CD4-positive, alpha-beta T cell (primary cell): ENCODE measurements at regions not wholly inside any gene's neighbourhood (a gene's known extent, or its start where the extent isn't known, plus 50 kb on each side); places are given as distances from the start of the nearest gene placed in this dataset.

ENCODE experiments used
- ATAC-seq: fragments of 200-7000 bp; cut with Tn5 transposase; one replicate; pipeline ENCODE4 v1.10.0; 2022; ENCODE audit warnings: mild to moderate bottlenecking; ENCODE audit not compliant: poor library complexity
- CTCF ChIA-PET: fragments of 350-600 bp; sonication (Branson Sonifier 250); formaldehyde crosslinking; loops from one replicate; lab custom pipeline; 2021; ENCODE audit warnings: antibody characterized with exemption, inconsistent platforms; lab: Charles Lee
- POLR2A ChIA-PET: fragments of 350-600 bp; sonication (Branson Sonifier 250); formaldehyde crosslinking; loops from one replicate; lab custom pipeline; 2021; ENCODE audit warnings: antibody characterized with exemption, inconsistent platforms; lab: Charles Lee
- DNase-seq, 14 experiments: peaks; one replicate each; pipeline ENCODE4 v3.0.0-alpha.2; 2013 to 2020; ENCODE audit warnings: mixed read lengths in 2 of 14
- H3K27ac ChIP-seq, 2 donors: one replicate each; pipeline versions ENCODE4 v1.5.1 to v1.7.0; 2013; ENCODE audit warnings: low read length in 2 of 2, low read depth in 1 of 2, mild to moderate bottlenecking in 1 of 2
- H3K27me3 ChIP-seq, 2 experiments: 1 replicate in 1 of 2; 2 replicates in 1 of 2; pipeline versions ENCODE4 v1.6.1 to v1.7.0; 2013; ENCODE audit warnings: low read length in 2 of 2, control low read depth in 1 of 2, mild to moderate bottlenecking in 1 of 2, moderate library complexity in 1 of 2; ENCODE audit not compliant: insufficient read depth in 2 of 2, control insufficient read depth in 1 of 2
- H3K36me3 ChIP-seq: one replicate; pipeline ENCODE4 v1.6.1; 2013; ENCODE audit warnings: low read length, control low read depth; ENCODE audit not compliant: insufficient read depth
- H3K4me1 ChIP-seq: one replicate; pipeline ENCODE4 v1.6.1; 2013; ENCODE audit warnings: low read length, control low read depth; ENCODE audit not compliant: insufficient read depth
- H3K4me3 ChIP-seq: one replicate; pipeline ENCODE4 v1.5.1; 2013; ENCODE audit warnings: mild to moderate bottlenecking, low read length, moderate library complexity
- H3K9me3 ChIP-seq, 2 experiments: 1 replicate in 1 of 2; 2 replicates in 1 of 2; pipeline versions ENCODE4 v1.6.1 to v1.7.0; 2013; ENCODE audit warnings: low read length in 2 of 2, mild to moderate bottlenecking in 2 of 2, control low read depth in 1 of 2, moderate library complexity in 1 of 2; ENCODE audit not compliant: control insufficient read depth in 1 of 2, insufficient read depth in 1 of 2
- H3K27ac Mint-ChIP-seq: one replicate; pipeline ENCODE4 v1.8.0; 2020; ENCODE audit warnings: mixed read lengths
- H3K27me3 Mint-ChIP-seq: one replicate; pipeline ENCODE4 v1.8.0; 2021; ENCODE audit warnings: mixed read lengths
- H3K36me3 Mint-ChIP-seq: one replicate; pipeline ENCODE4 v1.8.0; 2021; ENCODE audit warnings: low read depth, mixed read lengths
- H3K4me1 Mint-ChIP-seq: one replicate; pipeline ENCODE4 v1.8.0; 2021; ENCODE audit warnings: low read depth, mixed read lengths
- H3K4me3 Mint-ChIP-seq: one replicate; pipeline ENCODE4 v1.8.0; 2020; ENCODE audit warnings: mild to moderate bottlenecking, mixed read lengths
- H3K9me3 Mint-ChIP-seq: one replicate; pipeline ENCODE4 v1.8.0; 2020; ENCODE audit warnings: mixed read lengths
- CTCF ChIP-seq: fragments of 200-600 bp; IDR thresholded peaks from one replicate; pipeline ENCODE4 v1.8.0; 2022; ENCODE audit warnings: antibody characterized with exemption, mild to moderate bottlenecking
- intact Hi-C, 2 experiments: fragments of 100-400 bp; cut with DNase I in 1 of 2; cut with micrococcal nuclease in 1 of 2; formaldehyde crosslinking; loops; one replicate each; pipeline versions ENCODE4 v1.15.1 to v1.9.0; 2023 to 2025; cut with DNase I, micrococcal nuclease

DNA sequence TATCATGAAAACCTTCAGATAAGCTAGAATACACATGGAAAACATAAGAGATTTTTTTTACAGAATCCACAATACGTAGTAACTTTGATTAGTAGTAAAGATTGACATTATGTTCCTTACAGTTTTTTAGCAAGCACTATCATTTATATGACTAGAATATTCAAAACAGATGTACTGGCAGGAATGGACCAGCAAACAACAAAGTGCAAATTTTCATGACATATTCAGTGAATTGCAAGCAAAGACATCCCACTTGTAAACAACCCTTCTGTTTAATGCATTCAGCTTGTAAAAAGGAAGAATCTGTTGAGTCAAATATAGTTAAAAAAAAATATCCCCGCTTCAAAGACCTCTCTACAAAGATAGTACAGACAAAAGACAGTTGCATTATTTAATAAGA is 403.7 kb upstream of the TRAM1L1 start:
- POLR2A ChIA-PET, result no interaction called here
- no peak for ATAC-seq

GRCh38 chr4:117491516-117491915 is 406.1 kb upstream of the TRAM1L1 start:
- Mint-ChIP-seq H3K4me3 (no peak overlapping the region), H3K27ac (no peak overlapping the region), H3K27me3 (no peaks in the 10 kb centered on the region), H3K4me1 (no peaks in the 10 kb centered on the region), H3K36me3 (no peaks in the 10 kb centered on the region), H3K9me3 (no peaks in the 10 kb centered on the region)
- H3K4me1 ChIP-seq, result no peaks in the 10 kb centered on the region
- intact Hi-C loops, result no loop called here
- no peaks in the 10 kb centered on the region for H3K36me3 ChIP-seq
- no peak for DNase-seq
- no peaks in the 10 kb centered on the region for H3K9me3 ChIP-seq
- no peaks in the 10 kb centered on the region for H3K27me3 ChIP-seq
- POLR2A ChIA-PET, result no interaction called here
- H3K4me3 ChIP-seq, result no peak overlapping the region
- no peak for ATAC-seq
- H3K27ac ChIP-seq, result no peak overlapping the region
- TF ChIP-seq CTCF, result no peak
- CTCF ChIA-PET, result no interaction called here

More for the DNA sequence above, 403.7 kb upstream of the TRAM1L1 start:
- Mint-ChIP-seq H3K4me3 (no peak overlapping the region), H3K4me1 (no peaks in the 10 kb centered on the region), H3K27me3 (no peaks in the 10 kb centered on the region), H3K27ac (no peak overlapping the region), H3K9me3 (peaks cover 2% of the 10 kb centered on the region), H3K36me3 (no peaks in the 10 kb centered on the region)
- intact Hi-C loops, result no loop called here
- no peaks in the 10 kb centered on the region for H3K27me3 ChIP-seq
- no peak for TF ChIP-seq CTCF
- H3K4me1 ChIP-seq, result no peaks in the 10 kb centered on the region
- H3K4me3 ChIP-seq, result no peak overlapping the region
- no peaks in the 10 kb centered on the region for H3K9me3 ChIP-seq
- CTCF ChIA-PET, result no interaction called here
- no peak for DNase-seq
- H3K27ac ChIP-seq, result no peak overlapping the region
- no peaks in the 10 kb centered on the region for H3K36me3 ChIP-seq

GRCh38 chr4:117495802-117496201 is 410.4 kb upstream of the TRAM1L1 start:
- no peaks in the 10 kb centered on the region for H3K4me1 Mint-ChIP-seq
- ATAC-seq (no peak), DNase-seq (no peak)
- no peak for TF ChIP-seq CTCF
- no peak overlapping the region for H3K27ac Mint-ChIP-seq
- no peaks in the 10 kb centered on the region for H3K27me3 Mint-ChIP-seq
- no peaks in the 10 kb centered on the region for H3K9me3 Mint-ChIP-seq
- no peak overlapping the region for H3K27ac ChIP-seq
- ChIA-PET CTCF (no interaction called here), POLR2A (no interaction called here)
- H3K36me3 Mint-ChIP-seq, result no peaks in the 10 kb centered on the region
- intact Hi-C loops, result no loop called here
- no peaks in the 10 kb centered on the region for H3K27me3 ChIP-seq
- no peaks in the 10 kb centered on the region for H3K9me3 ChIP-seq
- no peaks in the 10 kb centered on the region for H3K36me3 ChIP-seq
- no peak overlapping the region for H3K4me3 Mint-ChIP-seq
- H3K4me1 ChIP-seq, result no peaks in the 10 kb centered on the region
- H3K4me3 ChIP-seq, result no peak overlapping the region
